ENCODE measurements at regions not wholly inside any gene's neighbourhood (a gene's known extent, or its start where the extent isn't known, plus 50 kb on each side); places are given as distances from the start of the nearest gene placed in this dataset.

DNA sequence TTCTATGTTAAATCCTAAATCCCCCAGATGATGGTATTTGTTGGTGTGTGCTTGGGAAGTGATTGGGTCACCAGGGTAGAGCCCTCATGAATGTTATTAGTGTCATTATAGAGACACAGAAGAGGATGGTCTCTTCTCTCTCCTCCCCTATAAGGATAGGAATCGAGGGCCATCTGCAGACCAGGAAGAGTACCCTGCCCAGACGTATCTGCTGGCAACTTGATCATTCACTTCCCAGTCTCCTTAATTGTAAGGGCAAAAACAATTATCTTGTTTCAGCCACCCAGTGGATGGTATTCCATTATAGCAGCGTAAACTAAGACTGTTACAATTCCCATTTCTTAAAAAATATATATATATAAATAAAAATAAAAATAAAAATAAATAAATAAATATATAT lies 892.2 kb downstream of the SI start (continued):
- TF ChIP-seq, protein P1, sequence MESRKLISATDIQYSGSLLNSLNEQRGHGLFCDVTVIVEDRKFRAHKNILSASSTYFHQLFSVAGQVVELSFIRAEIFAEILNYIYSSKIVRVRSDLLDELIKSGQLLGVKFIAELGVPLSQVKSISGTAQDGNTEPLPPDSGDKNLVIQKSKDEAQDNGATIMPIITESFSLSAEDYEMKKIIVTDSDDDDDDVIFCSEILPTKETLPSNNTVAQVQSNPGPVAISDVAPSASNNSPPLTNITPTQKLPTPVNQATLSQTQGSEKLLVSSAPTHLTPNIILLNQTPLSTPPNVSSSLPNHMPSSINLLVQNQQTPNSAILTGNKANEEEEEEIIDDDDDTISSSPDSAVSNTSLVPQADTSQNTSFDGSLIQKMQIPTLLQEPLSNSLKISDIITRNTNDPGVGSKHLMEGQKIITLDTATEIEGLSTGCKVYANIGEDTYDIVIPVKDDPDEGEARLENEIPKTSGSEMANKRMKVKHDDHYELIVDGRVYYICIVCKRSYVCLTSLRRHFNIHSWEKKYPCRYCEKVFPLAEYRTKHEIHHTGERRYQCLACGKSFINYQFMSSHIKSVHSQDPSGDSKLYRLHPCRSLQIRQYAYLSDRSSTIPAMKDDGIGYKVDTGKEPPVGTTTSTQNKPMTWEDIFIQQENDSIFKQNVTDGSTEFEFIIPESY (IDR thresholded peaks at IDR 0.05; ENCODE audit: extremely low read depth, insufficient replicate concordance, low read length): no peak
- no peak for TF ChIP-seq FOSL1 (IDR thresholded peaks at IDR 0.05; ENCODE audit: low read depth)
- TF ChIP-seq YY1 (IDR thresholded peaks at IDR 0.05; ENCODE audit: extremely low read depth, insufficient replicate concordance, low read depth, low read length): no peak

DNA sequence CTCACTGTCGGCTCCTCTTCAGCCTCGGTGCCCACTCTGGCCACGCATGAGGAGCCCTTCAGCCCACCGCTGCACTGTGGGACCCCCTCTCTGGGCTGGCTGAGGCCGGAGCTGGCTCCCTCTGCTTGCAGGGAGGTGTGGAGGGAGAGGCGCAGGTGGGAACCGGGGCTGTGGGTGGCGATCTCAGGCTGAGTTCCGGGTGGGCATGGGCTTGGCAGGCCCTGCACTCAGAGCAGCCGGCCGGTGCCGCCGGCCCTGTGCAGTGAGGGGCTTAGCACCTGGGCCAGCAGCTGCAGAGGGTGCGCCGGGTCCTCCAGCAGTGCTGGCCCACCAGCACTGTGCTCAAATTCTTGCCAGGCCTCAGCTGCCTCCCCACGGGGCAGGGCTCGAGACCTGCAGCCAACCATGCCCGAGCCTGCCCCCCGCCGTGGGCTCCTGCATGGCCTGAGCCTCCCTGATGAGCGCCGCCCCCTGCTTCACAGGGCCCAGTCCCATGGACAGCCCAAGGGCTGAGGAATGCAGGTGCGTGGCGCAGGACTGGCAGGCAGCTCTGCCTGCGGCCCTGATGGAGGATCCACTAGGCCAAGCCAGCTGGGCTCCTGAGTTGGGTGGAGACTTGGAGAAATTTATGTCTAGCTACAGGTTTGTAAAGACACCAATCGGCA lies 899.1 kb downstream of the SI start:
- H3K4me2 ChIP-seq (ENCODE audit: low read length): no peak overlapping the region
- H3K27me3 ChIP-seq (ENCODE audit: insufficient read depth, low read length): no peaks in the 10 kb centered on the region
- H3K79me2 ChIP-seq (ENCODE audit: insufficient read depth, low read length): no peaks in the 10 kb centered on the region
- no peaks in the 10 kb centered on the region for H3K4me1 ChIP-seq (ENCODE audit: control insufficient read depth in 1 of 2, insufficient read depth in 2 of 2, low read length in 2 of 2)
- no peak overlapping the region for H3K4me3 ChIP-seq (replicated peaks in 1 of 2; ENCODE audit: low read depth in 1 of 2, low read length in 2 of 2)
- ChIA-PET POLR2A (no interaction called here), RAD21 (ENCODE audit: low non-redundant PET in 1 of 2, low total read pairs in 2 of 2, uncharacterized antibody in 2 of 2, unreplicated experiment in 2 of 2) (no interaction called here), CTCF (no interaction called here)
- H3K9me3 ChIP-seq (ENCODE audit: control insufficient read depth in 1 of 2, insufficient read depth in 1 of 2, low read depth in 1 of 2, low read length in 2 of 2): no peaks in the 10 kb centered on the region
- DNase-seq (ENCODE audit: low read depth, low spot score) (no peak), ATAC-seq (no peak)
- BruUV-seq (replicated peaks): no TSS peak
- no peaks in the 10 kb centered on the region for H3K36me3 ChIP-seq (ENCODE audit: control insufficient read depth in 1 of 2, insufficient read depth in 2 of 2, low read length in 2 of 2)
- no peak overlapping the region for H2AFZ ChIP-seq (ENCODE audit: low read depth, low read length, poor library complexity, severe bottlenecking)
- no peak overlapping the region for H3K9ac ChIP-seq (ENCODE audit: low read length)
- TF ChIP-seq CBX3 (IDR thresholded peaks at IDR 0.05; ENCODE audit: low read depth) (no peak), ATF3 (IDR thresholded peaks at IDR 0.05) (no peak), SRF (IDR thresholded peaks at IDR 0.05; ENCODE audit: low read depth) (no peak), POLR2A (IDR thresholded peaks at IDR 0.05; ENCODE audit: borderline replicate concordance, extremely low read depth, insufficient read depth, insufficient read length) (no peak), ELF1 (IDR thresholded peaks at IDR 0.05; ENCODE audit: borderline replicate concordance, low read depth) (no peak), SP1 (IDR thresholded peaks at IDR 0.05; ENCODE audit: low read depth) (no peak), POLR2AphosphoS5 (IDR thresholded peaks at IDR 0.05; ENCODE audit: low read depth, low read length) (no peak), EZH2phosphoT487 (IDR thresholded peaks at IDR 0.05; ENCODE audit: borderline replicate concordance) (no peak), ZFX (IDR thresholded peaks at IDR 0.05) (no peak), JUND (IDR thresholded peaks at IDR 0.05) (no peak), ZNF274 (IDR thresholded peaks at IDR 0.05; ENCODE audit: low read depth, low read length) (no peak), RAD21 (IDR thresholded peaks at IDR 0.05; ENCODE audit: low read depth) (no peak), YY1 (IDR thresholded peaks at IDR 0.05; ENCODE audit: extremely low read depth, insufficient replicate concordance, low read depth, low read length) (no peak), CEBPB (IDR thresholded peaks at IDR 0.05; ENCODE audit: low read depth) (no peak), TCF7L2 (IDR thresholded peaks at IDR 0.05; ENCODE audit: borderline replicate concordance, extremely low read depth, insufficient read depth, insufficient read length) (no peak), REST (IDR thresholded peaks at IDR 0.05; ENCODE audit: low read depth) (no peak)
- intact Hi-C loops (cut with micrococcal nuclease): no loop called here
- no peaks in the 10 kb centered on the region for H4K20me1 ChIP-seq (ENCODE audit: insufficient read depth)
- no peaks in the 10 kb centered on the region for H3K9me2 ChIP-seq (ENCODE audit: insufficient read depth)
- no peak overlapping the region for H3K27ac ChIP-seq (ENCODE audit: low read depth, low read length)

Measured in HCT116 (cell line).